Astrocyte (in vitro differentiated cells and primary cell): ENCODE measurements at regions not wholly inside any gene's neighbourhood (a gene's known extent, or its start where the extent isn't known, plus 50 kb on each side); places are given as distances from the start of the nearest gene placed in this dataset.
A peak's percentile ranks its signal among the peaks of the same experiment; 100 is the strongest.

Experiments used
- DNase-seq: peaks from one replicate; pipeline ENCODE4 v3.0.0-alpha.2; 2010; ENCODE audit warnings: low read depth
- FAIRE-seq: peaks from 2 replicates; lab custom pipeline; 2011; peaks lifted over from hg19 to GRCh38; lab: Jason Lieb, UNC
- H2AFZ ChIP-seq: 2 replicates; pipeline ENCODE4 v1.6.0; 2012; ENCODE audit warnings: low read depth, low read length, inconsistent platforms
- H3K27ac ChIP-seq: 2 replicates; pipeline ENCODE4 v1.5.1; 2011; ENCODE audit warnings: low read depth, low read length, inconsistent platforms
- H3K27me3 ChIP-seq: 2 replicates; pipeline ENCODE4 v1.6.0; 2011; ENCODE audit warnings: low read length, inconsistent platforms; ENCODE audit not compliant: insufficient read depth
- H3K36me3 ChIP-seq: 2 replicates; pipeline ENCODE4 v1.5.1; 2011; ENCODE audit warnings: low read length, inconsistent platforms; ENCODE audit not compliant: insufficient read depth
- H3K4me1 ChIP-seq: 2 replicates; pipeline ENCODE4 v1.5.1; 2011; ENCODE audit warnings: low read length, inconsistent platforms; ENCODE audit not compliant: insufficient read depth
- H3K4me2 ChIP-seq: 2 replicates; pipeline ENCODE4 v1.6.0; 2012; ENCODE audit warnings: low read length, inconsistent platforms
- H3K4me3 ChIP-seq: 2 replicates; pipeline ENCODE4 v1.5.1; 2011; ENCODE audit warnings: low read depth, mild to moderate bottlenecking, low read length, inconsistent platforms; ENCODE audit not compliant: insufficient read depth
- H3K79me2 ChIP-seq: 2 replicates; pipeline ENCODE4 v1.6.0; 2012; ENCODE audit warnings: mild to moderate bottlenecking, low read length, inconsistent platforms; ENCODE audit not compliant: insufficient read depth
- H3K9ac ChIP-seq: 2 replicates; pipeline ENCODE4 v1.6.0; 2012; ENCODE audit warnings: mild to moderate bottlenecking, low read length, inconsistent platforms
- H3K9me3 ChIP-seq: 2 replicates; pipeline ENCODE4 v1.5.1; 2012; ENCODE audit warnings: low read depth, mild to moderate bottlenecking, low read length, inconsistent platforms; ENCODE audit not compliant: insufficient read depth
- H4K20me1 ChIP-seq: 2 replicates; pipeline ENCODE4 v1.6.0; 2012; ENCODE audit warnings: low read length, inconsistent platforms; ENCODE audit not compliant: insufficient read depth
- H3K27ac Mint-ChIP-seq: one replicate; pipeline ENCODE4 v1.8.0; 2021; ENCODE audit warnings: mild to moderate bottlenecking, mixed read lengths; ENCODE audit not compliant: unreplicated experiment
- H3K27me3 Mint-ChIP-seq: one replicate; pipeline ENCODE4 v1.8.0; 2021; ENCODE audit warnings: low read depth, mixed read lengths; ENCODE audit not compliant: unreplicated experiment
- H3K36me3 Mint-ChIP-seq: one replicate; pipeline ENCODE4 v1.8.0; 2021; ENCODE audit warnings: low read depth, mixed read lengths; ENCODE audit not compliant: unreplicated experiment
- H3K4me1 Mint-ChIP-seq: one replicate; pipeline ENCODE4 v1.8.0; 2021; ENCODE audit warnings: low read depth, mixed read lengths; ENCODE audit not compliant: unreplicated experiment
- H3K4me3 Mint-ChIP-seq: one replicate; pipeline ENCODE4 v1.8.0; 2021; ENCODE audit warnings: mild to moderate bottlenecking, moderate library complexity, mixed read lengths; ENCODE audit not compliant: unreplicated experiment
- H3K9me3 Mint-ChIP-seq: one replicate; pipeline ENCODE4 v1.8.0; 2021; ENCODE audit warnings: mild to moderate bottlenecking, mixed read lengths; ENCODE audit not compliant: unreplicated experiment
- CTCF ChIP-seq: IDR thresholded peaks from 2 replicates; pipeline ENCODE4 v1.5.1; 2011; ENCODE audit warnings: low read depth, mild to moderate bottlenecking, inconsistent platforms, low read length, moderate library complexity; ENCODE audit not compliant: insufficient read depth
- EZH2 ChIP-seq: IDR thresholded peaks from 2 replicates; pipeline ENCODE4 v1.6.1; 2012; ENCODE audit warnings: mild to moderate bottlenecking, low read length, inconsistent platforms; ENCODE audit not compliant: insufficient read depth

GRCh38 chr10:43930777-43931176 is 282.1 kb upstream of the ZNF32 start:
- H2AFZ ChIP-seq, result peak overlapping the region; percentile 13
- Mint-ChIP-seq H3K27ac (no peak overlapping the region), H3K36me3 (peaks cover 2% of the 10 kb centered on the region), H3K4me3 (no peak overlapping the region), H3K4me1 (peaks cover 9% of the 10 kb centered on the region), H3K27me3 (peaks cover 22% of the 10 kb centered on the region), H3K9me3 (peaks cover 18% of the 10 kb centered on the region)
- H3K27me3 ChIP-seq, result no peaks in the 10 kb centered on the region
- no peak overlapping the region for H3K4me3 ChIP-seq
- no peaks in the 10 kb centered on the region for H4K20me1 ChIP-seq
- FAIRE-seq, result no peak
- H3K79me2 ChIP-seq, result no peaks in the 10 kb centered on the region
- H3K4me1 ChIP-seq, result peaks cover 15% of the 10 kb centered on the region
- H3K36me3 ChIP-seq, result no peaks in the 10 kb centered on the region
- H3K9me3 ChIP-seq, result peaks cover 7% of the 10 kb centered on the region
- H3K9ac ChIP-seq, result peak overlapping the region; percentile 8
- DNase-seq, result no peak
- TF ChIP-seq EZH2 (no peak), CTCF (no peak)
- peak overlapping the region; percentile 64 for H3K27ac ChIP-seq
- H3K4me2 ChIP-seq, result peak overlapping the region; percentile 63

GRCh38 chr10:43930243-43930642 is 281.6 kb upstream of the ZNF32 start:
- Histone ChIP-seq H3K4me2 (no peak overlapping the region), H3K4me3 (no peak overlapping the region), H3K9me3 (peaks cover 5% of the 10 kb centered on the region), H3K27ac (no peak overlapping the region), H3K9ac (no peak overlapping the region), H4K20me1 (no peaks in the 10 kb centered on the region), H2AFZ (no peak overlapping the region), H3K36me3 (no peaks in the 10 kb centered on the region), H3K79me2 (no peaks in the 10 kb centered on the region), H3K4me1 (peaks cover 15% of the 10 kb centered on the region), H3K27me3 (no peaks in the 10 kb centered on the region)
- Mint-ChIP-seq H3K4me1 (peaks cover 9% of the 10 kb centered on the region), H3K27ac (no peak overlapping the region), H3K4me3 (no peak overlapping the region), H3K36me3 (peaks cover 2% of the 10 kb centered on the region), H3K27me3 (peaks cover 25% of the 10 kb centered on the region), H3K9me3 (peaks cover 14% of the 10 kb centered on the region)
- FAIRE-seq, result no peak
- no peak for DNase-seq
- TF ChIP-seq EZH2, result no peak
- TF ChIP-seq CTCF, result no peak

GRCh38 chr10:43929122-43929521 is 280.4 kb upstream of the ZNF32 start:
- H3K9me3 Mint-ChIP-seq, result peaks cover 10% of the 10 kb centered on the region
- H3K36me3 Mint-ChIP-seq, result peaks cover 2% of the 10 kb centered on the region
- peaks cover 15% of the 10 kb centered on the region for H3K4me1 ChIP-seq
- H3K4me2 ChIP-seq, result no peak overlapping the region
- no peak overlapping the region for H3K27ac ChIP-seq
- no peaks in the 10 kb centered on the region for H3K27me3 ChIP-seq
- no peak overlapping the region for H2AFZ ChIP-seq
- peaks cover 4% of the 10 kb centered on the region for H3K9me3 ChIP-seq
- DNase-seq (no peak), FAIRE-seq (no peak)
- H3K4me3 Mint-ChIP-seq, result no peak overlapping the region
- no peak for TF ChIP-seq EZH2
- H3K27me3 Mint-ChIP-seq, result peaks cover 33% of the 10 kb centered on the region
- peaks cover 9% of the 10 kb centered on the region for H3K4me1 Mint-ChIP-seq
- H4K20me1 ChIP-seq, result no peaks in the 10 kb centered on the region
- H3K4me3 ChIP-seq, result no peak overlapping the region
- H3K27ac Mint-ChIP-seq, result no peak overlapping the region
- H3K79me2 ChIP-seq, result no peaks in the 10 kb centered on the region
- H3K36me3 ChIP-seq, result no peaks in the 10 kb centered on the region
- H3K9ac ChIP-seq, result no peak overlapping the region
